HepG2 (cell line): ENCODE measurements at regions not wholly inside any gene's neighbourhood (a gene's known extent, or its start where the extent isn't known, plus 50 kb on each side); places are given as distances from the start of the nearest gene placed in this dataset.

Experiments used
- ATAD3A ChIP-seq: sonication (generic); formaldehyde crosslinking; IDR thresholded peaks from 2 replicates; pipeline ENCODE4 v1.4.0; 2020; ENCODE audit warnings: missing genetic modification reagents
- KDM1A ChIP-seq: IDR thresholded peaks from 2 replicates; pipeline ENCODE4 v1.6.1; 2016; ENCODE audit warnings: missing compliant biosample characterization
- RAD21 ChIP-seq: fragments of 450-650 bp; formaldehyde crosslinking; IDR thresholded peaks from 2 replicates; pipeline ENCODE4 v1.5.0; 2020; ENCODE audit warnings: mild to moderate bottlenecking
- REPIN1 ChIP-seq: sonication (generic); formaldehyde crosslinking; IDR thresholded peaks from 2 replicates; pipeline ENCODE4 v1.8.0; 2022; ENCODE audit warnings: missing genetic modification reagents, low read depth, mild to moderate bottlenecking, borderline replicate concordance
- ZFP1 ChIP-seq: IDR thresholded peaks from 2 replicates; pipeline ENCODE4 v1.6.1; 2016
- ZNF747 ChIP-seq: sonication (generic); formaldehyde crosslinking; IDR thresholded peaks from 2 replicates; pipeline ENCODE4 v1.8.1; 2023; ENCODE audit warnings: missing genetic modification reagents, mild to moderate bottlenecking, borderline replicate concordance
- TF ChIP-seq, protein P1 (sequence below): sonication (generic); formaldehyde crosslinking; IDR thresholded peaks from 2 replicates; pipeline ENCODE4 v1.8.1; 2023; ENCODE audit warnings: missing genetic modification reagents, inconsistent platforms, borderline replicate concordance
- TF ChIP-seq, protein P2 (sequence below): sonication (generic); formaldehyde crosslinking; IDR thresholded peaks from 2 replicates; pipeline ENCODE4 v1.5.0; 2020; ENCODE audit warnings: mild to moderate bottlenecking, missing genetic modification reagents, moderate library complexity
- TF ChIP-seq, protein P3 (sequence below): IDR thresholded peaks from 2 replicates; pipeline ENCODE4 v1.6.1; 2016; ENCODE audit warnings: missing compliant biosample characterization, missing genetic modification reagents, borderline replicate concordance
- TF ChIP-seq, protein P4 (sequence below): sonication (generic); formaldehyde crosslinking; IDR thresholded peaks from 2 replicates; pipeline ENCODE4 v1.8.0; 2022; ENCODE audit warnings: mild to moderate bottlenecking, missing genetic modification reagents; ENCODE audit not compliant: insufficient replicate concordance

DNA sequence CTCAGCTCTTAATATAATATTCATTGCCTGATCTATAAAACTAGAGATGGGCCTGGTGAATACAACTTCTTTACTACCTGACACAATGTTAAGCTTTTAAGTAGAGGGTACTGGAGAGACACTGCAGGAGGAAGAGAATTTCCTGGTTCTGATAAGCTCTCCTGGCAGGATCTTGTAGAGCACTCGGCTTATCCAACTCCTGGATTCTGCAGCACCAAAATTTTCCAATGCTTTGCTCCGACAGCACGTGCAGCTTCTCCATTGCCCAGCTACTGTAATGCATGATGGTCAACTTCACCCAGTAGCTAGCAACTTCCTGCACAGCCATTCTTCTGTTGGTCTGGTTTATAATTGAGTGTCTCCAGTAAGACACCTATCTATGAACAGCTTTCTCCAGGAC is 686.2 kb upstream of the BOD1L1 start:
- no peak for TF ChIP-seq ZFP1 (CRISPR knock-in tag)
- TF ChIP-seq, protein P1, sequence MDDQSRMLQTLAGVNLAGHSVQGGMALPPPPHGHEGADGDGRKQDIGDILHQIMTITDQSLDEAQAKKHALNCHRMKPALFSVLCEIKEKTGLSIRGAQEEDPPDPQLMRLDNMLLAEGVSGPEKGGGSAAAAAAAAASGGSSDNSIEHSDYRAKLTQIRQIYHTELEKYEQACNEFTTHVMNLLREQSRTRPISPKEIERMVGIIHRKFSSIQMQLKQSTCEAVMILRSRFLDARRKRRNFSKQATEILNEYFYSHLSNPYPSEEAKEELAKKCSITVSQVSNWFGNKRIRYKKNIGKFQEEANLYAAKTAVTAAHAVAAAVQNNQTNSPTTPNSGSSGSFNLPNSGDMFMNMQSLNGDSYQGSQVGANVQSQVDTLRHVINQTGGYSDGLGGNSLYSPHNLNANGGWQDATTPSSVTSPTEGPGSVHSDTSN = no peak
- no peak for TF ChIP-seq REPIN1 (CRISPR knock-in tag)
- TF ChIP-seq ATAD3A = no peak
- TF ChIP-seq KDM1A (CRISPR knock-in tag) = no peak
- TF ChIP-seq, protein P2, sequence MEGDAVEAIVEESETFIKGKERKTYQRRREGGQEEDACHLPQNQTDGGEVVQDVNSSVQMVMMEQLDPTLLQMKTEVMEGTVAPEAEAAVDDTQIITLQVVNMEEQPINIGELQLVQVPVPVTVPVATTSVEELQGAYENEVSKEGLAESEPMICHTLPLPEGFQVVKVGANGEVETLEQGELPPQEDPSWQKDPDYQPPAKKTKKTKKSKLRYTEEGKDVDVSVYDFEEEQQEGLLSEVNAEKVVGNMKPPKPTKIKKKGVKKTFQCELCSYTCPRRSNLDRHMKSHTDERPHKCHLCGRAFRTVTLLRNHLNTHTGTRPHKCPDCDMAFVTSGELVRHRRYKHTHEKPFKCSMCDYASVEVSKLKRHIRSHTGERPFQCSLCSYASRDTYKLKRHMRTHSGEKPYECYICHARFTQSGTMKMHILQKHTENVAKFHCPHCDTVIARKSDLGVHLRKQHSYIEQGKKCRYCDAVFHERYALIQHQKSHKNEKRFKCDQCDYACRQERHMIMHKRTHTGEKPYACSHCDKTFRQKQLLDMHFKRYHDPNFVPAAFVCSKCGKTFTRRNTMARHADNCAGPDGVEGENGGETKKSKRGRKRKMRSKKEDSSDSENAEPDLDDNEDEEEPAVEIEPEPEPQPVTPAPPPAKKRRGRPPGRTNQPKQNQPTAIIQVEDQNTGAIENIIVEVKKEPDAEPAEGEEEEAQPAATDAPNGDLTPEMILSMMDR (CRISPR knock-in tag) = no peak
- TF ChIP-seq, protein P3, sequence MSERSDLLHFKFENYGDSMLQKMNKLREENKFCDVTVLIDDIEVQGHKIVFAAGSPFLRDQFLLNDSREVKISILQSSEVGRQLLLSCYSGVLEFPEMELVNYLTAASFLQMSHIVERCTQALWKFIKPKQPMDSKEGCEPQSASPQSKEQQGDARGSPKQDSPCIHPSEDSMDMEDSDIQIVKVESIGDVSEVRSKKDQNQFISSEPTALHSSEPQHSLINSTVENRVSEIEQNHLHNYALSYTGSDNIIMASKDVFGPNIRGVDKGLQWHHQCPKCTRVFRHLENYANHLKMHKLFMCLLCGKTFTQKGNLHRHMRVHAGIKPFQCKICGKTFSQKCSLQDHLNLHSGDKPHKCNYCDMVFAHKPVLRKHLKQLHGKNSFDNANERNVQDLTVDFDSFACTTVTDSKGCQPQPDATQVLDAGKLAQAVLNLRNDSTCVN = no peak
- TF ChIP-seq RAD21 (CRISPR knock-in tag) = no peak
- no peak for TF ChIP-seq ZNF747 (CRISPR knock-in tag)
- TF ChIP-seq, protein P4, sequence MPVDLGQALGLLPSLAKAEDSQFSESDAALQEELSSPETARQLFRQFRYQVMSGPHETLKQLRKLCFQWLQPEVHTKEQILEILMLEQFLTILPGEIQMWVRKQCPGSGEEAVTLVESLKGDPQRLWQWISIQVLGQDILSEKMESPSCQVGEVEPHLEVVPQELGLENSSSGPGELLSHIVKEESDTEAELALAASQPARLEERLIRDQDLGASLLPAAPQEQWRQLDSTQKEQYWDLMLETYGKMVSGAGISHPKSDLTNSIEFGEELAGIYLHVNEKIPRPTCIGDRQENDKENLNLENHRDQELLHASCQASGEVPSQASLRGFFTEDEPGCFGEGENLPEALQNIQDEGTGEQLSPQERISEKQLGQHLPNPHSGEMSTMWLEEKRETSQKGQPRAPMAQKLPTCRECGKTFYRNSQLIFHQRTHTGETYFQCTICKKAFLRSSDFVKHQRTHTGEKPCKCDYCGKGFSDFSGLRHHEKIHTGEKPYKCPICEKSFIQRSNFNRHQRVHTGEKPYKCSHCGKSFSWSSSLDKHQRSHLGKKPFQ (CRISPR knock-in tag) = no peak
